ENCODE measurements at regions not wholly inside any gene's neighbourhood (a gene's known extent, or its start where the extent isn't known, plus 50 kb on each side); places are given as distances from the start of the nearest gene placed in this dataset.

DNA sequence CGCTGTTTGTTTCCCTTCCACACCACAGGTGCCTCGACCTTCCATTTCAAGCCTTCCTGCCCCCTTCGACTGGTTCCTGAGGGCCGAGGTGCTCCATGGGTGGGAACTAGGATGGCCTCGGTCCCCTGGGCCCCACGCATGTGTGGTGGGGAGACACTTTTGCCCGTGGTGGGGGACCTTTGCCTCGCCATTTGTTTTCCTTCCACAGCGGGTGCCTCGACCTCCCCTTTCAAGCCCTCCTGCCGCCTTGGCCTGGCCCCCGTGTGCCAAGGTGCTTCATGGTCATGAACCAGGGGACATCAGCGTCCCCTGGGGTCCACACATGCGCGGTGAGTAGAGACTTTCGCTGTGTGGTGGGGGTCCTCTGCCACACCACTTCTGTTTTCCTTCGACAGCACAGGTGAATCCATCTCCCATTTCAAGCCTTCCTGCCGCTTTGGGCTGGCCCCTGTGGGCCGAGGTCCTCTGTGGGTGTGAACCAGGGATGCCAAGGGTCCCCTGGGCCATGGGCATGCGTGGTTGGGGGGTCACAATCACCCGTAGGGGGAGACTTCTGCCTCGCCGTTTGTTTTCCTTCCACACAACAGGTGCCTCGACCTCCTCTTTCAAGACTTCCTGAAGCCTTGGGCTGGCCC lies 364.4 kb downstream of the ALG10 start:
- H3K4me3 ChIP-seq (ENCODE audit: low read depth, low read length) = no peak overlapping the region
- TF ChIP-seq CTCF (IDR thresholded peaks at IDR 0.05; ENCODE audit: borderline replicate concordance, insufficient read depth, low read depth, low read length) = no peak

GRCh38 chr12:34387711-34388635 lies 365.7 kb downstream of the ALG10 start:
- TF ChIP-seq CTCF (IDR thresholded peaks at IDR 0.05; ENCODE audit: borderline replicate concordance, insufficient read depth, low read depth, low read length) = no peak
- H3K4me3 ChIP-seq (ENCODE audit: low read depth, low read length) = no peak overlapping the region

GRCh38 chr12:34388636-34389377 lies 366.5 kb downstream of the ALG10 start:
- H3K4me3 ChIP-seq (ENCODE audit: low read depth, low read length) = no peak overlapping the region

GRCh38 chr12:34389378-34390170 lies 367.3 kb downstream of the ALG10 start:
- no peak for TF ChIP-seq CTCF (IDR thresholded peaks at IDR 0.05; ENCODE audit: borderline replicate concordance, insufficient read depth, low read depth, low read length)
- H3K4me3 ChIP-seq (ENCODE audit: low read depth, low read length) = no peak overlapping the region

More at GRCh38 chr12:34388636-34389377, 366.5 kb downstream of the ALG10 start:
- no peak for TF ChIP-seq CTCF (IDR thresholded peaks at IDR 0.05; ENCODE audit: borderline replicate concordance, insufficient read depth, low read depth, low read length)

DNA sequence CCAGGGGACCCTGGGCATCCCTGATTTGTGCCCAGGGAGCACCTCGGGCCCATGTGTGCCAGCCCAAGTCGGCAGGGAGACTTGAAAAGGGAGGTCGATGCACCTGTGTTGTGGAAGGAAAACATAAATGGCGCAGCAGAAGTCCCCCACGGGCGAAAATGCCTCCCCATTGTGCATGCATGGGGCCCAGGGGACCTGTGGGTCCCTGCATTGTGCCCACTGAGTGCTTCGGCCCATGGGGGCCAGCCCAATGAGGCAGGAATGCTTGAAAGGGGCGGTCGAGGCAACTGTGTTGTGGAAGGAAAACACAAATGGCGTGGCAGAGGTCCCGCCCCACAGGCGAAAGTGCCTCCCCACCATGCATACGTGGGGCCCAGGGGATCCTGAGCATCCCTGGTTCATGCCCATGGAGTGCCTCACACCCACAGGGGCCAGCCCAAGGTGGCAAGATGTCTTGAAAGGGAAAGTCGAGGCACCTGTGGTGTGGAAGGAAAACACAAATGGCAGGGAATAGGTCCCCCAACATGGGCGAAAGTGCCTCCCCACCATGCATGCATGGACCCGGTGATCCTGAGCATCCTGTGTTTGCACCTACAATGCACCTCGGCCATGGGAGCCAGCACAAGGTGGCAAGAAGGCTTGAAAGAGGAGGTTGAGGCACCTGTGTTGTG lies 368.0 kb downstream of the ALG10 start:
- TF ChIP-seq CTCF (IDR thresholded peaks at IDR 0.05; ENCODE audit: borderline replicate concordance, insufficient read depth, low read depth, low read length) = no peak
- no peak overlapping the region for H3K4me3 ChIP-seq (ENCODE audit: low read depth, low read length)
